Stimulated activated CD8-positive, alpha-beta memory T cell treated with anti-CD3 and anti-CD28 coated beads, Interleukin-7, amount 100 ng/mL, for 1 hour (primary cell): ENCODE measurements at regions not wholly inside any gene's neighbourhood (a gene's known extent, or its start where the extent isn't known, plus 50 kb on each side); places are given as distances from the start of the nearest gene placed in this dataset.

Source experiments
- DNase-seq, 2 donors: peaks; one replicate each; pipeline ENCODE4 v3.0.0-alpha.2; 2020; ENCODE audit warnings: low read depth in 2 of 2

- no peak for DNase-seq
Observed at GRCh38 chr11:116415095-116415494, 357.7 kb downstream of the BUD13 start.

DNA sequence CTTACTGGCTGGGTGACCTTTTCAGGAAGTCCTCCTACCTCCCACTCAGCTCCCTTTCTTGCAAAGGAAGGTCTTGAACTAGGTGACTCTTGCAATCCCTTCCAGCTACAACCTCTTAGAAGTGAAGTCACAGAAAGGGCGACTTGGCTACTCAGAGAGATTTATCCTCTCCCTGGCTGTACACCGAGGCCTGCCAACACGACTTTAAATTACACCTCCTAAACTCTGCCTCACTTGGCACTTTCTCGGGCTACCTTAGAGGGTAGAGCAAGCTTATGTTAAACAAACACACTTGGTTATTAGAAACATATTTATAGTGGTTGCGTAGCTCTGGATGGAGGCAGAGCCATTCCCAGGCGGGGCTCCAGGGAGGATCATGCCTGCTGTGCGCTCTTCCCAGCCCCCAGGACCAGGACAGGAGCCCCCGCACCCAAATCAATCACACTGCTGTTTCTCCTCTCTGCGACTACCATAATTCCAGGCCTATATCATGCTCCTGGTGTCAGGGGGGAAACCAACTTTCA, 358.4 kb downstream of the BUD13 start:
- DNase-seq: no peak

GRCh38 chr11:116413301-116414242, 359.2 kb downstream of the BUD13 start:
- DNase-seq: no peak

DNA sequence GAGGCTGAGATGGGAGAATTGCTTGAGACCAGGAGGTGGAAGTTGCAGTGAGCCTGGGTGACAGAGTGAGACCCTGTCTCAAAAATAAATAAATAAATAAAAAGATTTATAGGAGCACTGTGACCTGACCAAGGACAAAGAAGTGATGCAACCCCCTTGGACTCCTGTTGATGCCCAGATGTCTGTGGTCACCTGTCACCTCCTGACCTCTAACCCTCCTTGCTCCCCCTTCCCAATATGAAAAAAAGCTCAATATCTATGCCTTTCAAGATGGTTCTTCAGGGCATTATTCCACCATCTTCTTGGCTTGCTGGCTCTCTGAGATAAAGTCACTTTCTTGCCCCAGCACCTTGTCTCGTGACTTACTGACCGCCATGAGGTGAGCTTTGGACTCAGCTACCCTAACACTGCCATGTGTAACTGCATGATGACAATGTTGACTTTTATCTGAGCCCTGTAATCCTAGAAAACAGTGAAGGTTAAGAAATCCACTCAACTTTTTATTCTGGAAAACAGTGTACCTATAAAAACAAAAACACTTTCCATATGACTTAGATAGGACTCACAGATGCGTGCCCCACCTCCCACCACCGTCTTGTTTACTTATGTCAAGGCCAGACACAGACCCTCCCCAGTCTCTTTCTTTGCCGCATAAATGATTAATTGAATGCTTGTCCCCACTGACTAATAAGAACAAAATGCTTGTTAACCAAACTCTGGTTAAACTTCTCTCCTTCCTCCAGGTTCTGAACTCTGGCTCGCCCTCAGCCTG, 360.5 kb downstream of the BUD13 start:
- DNase-seq: no peak

GRCh38 chr11:116409238-116409637, 363.5 kb downstream of the BUD13 start:
- no peak for DNase-seq

DNA sequence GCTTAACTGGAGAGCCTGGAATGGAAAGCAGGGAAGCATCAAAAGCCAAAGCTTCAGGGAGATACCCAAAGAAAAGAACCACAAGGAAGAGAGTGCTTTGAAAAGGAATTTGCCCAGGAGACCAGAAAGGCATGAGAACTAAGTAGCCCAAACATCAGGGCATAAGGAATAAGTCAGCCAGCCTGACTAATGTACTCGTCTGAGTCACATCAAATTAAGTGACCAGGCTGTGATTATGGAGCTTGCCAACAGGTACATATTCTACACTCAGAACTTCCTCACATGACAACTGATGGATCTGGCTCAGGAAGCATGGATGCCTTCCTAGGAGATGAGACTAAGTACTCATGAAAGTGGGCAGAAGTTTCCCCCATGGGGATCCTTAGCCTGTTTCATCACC, 366.7 kb downstream of the BUD13 start:
- no peak for DNase-seq

DNA sequence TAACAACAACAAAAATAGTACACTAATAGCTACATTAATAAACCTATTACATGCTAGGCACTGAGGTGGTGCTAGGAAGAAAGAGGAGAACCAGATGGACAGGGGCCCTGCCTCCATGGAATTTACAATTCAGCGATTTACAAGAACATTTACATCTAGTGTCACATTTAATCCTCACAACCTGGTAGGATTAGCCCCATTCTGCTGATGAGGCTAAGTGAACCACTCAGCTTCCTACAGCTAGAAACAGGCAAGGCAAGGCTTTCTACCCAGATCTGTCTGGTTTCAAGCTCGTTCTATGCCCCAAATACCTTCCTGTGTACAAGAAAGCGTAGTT, 368.4 kb downstream of the BUD13 start:
- no peak for DNase-seq

- DNase-seq: no peak
Observed at GRCh38 chr11:116403794-116404461, 368.9 kb downstream of the BUD13 start.

- DNase-seq: no peak
Observed at GRCh38 chr11:116400081-116400480, 372.7 kb downstream of the BUD13 start.

DNA sequence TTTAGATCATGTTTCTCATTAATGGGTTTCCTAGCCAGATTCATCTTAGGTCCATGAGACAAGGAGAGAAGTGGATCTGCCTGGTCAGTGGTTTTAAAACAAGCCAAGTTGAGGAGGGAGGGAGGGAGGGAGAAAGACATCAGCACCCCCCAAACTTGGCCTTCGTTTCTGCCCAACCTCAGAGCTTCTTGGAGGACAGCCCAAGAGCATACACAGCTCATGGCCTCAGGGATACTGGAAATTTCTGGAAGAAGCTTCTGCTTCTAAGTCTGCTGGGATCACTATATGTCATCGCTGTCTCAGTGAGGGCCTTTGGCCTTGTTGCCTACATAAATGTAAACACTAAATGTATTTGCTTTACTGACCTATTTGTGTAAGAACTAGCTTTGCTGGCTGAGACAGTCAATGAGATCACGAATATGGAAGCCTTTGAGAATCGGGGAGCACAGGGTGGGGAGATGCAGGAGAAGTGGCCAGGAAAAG, 375.1 kb downstream of the BUD13 start:
- DNase-seq: no peak

GRCh38 chr11:116396331-116396730, 376.5 kb downstream of the BUD13 start:
- DNase-seq: no peak

DNA sequence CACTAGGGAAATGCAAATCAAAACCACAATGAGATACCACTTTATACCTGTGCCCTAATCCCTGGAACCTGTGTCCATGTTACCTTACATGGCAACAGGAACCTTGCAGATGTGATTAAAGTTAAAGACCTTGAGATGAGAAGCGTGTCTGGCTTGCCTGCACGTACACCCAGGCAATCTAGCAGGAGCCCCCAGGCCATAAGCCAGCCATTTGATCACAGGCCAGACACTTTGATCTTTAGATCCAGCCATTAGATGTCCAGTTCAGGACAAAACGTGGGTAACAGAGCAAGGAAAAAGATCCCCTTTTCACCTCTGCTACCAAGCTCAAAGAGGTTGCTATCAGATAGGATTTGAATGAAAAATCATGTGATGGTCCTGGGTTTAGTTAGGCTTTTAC, 378.8 kb downstream of the BUD13 start:
- no peak for DNase-seq

DNA sequence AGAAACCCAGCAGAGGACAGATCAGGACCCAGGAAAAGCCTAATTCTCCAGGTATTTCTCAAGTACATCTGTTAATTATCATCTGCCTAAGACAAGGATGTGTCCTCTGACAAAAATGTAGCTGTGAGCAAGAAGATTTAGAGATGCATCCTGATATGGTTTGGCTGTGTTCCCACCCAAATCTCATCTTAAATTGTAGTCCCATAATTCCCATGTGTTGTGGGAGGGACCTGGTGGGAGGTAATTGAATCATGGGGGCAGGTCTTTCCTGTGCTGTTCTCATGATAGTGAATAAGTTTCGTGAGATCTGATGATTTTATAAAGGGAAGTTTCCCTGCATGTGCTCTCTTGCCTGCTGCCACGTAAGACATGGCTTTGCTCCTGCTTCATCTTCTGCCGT, 381.8 kb downstream of the BUD13 start:
- no peak for DNase-seq

DNA sequence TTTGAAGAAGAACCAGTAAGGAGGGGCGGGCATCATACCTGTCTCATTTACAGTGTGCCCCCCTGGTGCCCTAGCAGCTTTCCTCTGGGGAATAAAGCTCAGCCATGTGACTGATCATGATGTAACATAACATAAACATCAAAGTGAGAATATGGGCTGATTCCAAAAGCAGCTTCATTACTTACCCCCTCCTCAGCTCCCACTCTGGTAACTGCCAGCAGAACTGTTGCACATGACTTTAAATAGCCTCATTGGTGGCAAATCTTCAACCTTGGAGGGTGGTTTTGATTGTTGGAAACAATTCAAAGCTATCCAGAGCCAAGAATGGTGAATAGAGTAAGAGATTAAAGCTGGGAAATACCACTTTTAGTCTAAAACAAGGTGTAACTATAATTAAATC, 384.6 kb downstream of the BUD13 start:
- DNase-seq: no peak

DNA sequence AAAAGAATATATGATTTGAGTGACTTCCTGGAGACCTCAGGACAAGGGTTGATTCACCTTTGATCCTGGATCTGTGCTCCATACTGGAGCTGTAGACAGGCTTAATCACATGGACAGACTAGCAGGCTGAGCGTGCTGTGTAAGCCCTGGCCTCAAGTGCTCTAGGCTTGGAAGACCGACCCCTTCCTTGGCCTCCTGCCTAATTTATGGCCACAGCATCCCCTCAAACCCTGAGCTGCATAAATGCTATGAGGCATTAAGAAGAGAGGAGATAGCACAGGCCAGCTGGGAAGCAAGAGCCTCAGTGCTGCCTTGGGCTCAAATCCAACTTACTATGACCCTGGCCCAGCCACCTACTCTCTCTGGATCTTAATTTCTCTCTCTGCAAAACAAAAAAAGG, 385.1 kb downstream of the BUD13 start:
- no peak for DNase-seq

DNA sequence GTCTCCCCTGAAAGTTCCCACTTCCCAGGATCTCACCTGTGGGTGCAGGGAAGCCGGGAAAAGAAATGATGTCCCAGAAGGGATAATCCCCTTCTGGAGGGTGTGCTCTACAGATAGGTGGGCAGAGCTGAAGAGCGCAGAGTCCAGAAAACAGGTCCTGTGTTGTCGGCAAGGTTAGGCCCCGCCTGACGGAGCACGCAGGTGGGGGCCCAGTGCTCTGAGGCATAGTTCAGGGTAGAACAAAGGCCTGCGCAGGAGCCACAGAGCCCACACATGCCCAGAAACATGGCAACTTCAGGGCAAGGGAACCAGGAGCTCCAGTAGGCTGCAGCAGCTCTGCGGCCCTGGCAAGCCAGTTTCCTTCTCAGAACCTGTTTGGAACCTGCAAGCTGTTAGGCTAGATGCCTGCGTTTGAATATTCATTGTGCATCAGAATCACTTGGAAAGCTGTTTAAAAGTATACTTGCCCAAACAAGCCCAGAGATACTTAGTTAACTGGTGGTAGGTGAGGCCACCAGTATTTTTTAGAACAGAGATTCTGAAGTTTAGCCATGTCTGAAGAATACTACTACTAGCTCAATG, 386.6 kb downstream of the BUD13 start:
- DNase-seq: no peak

DNA sequence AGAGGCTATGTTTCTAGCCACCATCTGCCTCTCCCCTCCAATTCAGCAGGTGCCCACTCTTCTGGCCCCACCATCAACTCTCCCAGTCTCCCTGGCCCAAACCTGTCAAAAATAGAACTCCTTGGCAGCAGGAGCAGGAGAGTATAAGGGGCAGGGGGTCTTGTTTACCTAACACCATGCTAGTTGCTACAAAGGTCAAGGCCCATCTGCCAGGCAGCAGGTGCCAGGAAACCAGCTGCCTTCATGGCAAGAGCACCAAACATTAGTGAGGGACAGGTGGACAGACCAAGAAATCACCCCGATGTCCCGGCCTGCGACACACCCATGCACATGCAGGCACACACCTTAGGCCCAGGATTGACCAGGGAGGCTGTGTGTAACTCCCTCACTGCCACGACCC, 387.9 kb downstream of the BUD13 start:
- DNase-seq: no peak

DNA sequence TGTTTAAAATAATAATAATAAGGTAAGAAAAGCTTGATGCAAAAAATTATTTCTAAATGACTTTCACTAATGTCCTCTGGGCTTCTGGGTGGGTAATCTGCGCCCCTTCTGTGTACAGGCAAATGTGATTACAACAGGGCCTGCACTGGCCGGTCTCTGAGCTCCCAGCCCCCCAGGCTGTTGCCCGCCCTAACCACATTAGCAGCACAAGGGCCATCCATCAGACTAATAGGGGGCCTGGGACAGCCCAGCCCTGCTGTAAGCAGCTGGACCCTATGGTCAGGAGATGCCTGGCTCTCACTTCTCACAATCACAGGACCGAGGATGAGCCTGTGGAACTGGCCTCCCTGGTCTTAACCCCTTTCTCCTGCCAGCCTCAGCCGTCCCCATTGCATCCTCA, 388.4 kb downstream of the BUD13 start:
- no peak for DNase-seq

DNA sequence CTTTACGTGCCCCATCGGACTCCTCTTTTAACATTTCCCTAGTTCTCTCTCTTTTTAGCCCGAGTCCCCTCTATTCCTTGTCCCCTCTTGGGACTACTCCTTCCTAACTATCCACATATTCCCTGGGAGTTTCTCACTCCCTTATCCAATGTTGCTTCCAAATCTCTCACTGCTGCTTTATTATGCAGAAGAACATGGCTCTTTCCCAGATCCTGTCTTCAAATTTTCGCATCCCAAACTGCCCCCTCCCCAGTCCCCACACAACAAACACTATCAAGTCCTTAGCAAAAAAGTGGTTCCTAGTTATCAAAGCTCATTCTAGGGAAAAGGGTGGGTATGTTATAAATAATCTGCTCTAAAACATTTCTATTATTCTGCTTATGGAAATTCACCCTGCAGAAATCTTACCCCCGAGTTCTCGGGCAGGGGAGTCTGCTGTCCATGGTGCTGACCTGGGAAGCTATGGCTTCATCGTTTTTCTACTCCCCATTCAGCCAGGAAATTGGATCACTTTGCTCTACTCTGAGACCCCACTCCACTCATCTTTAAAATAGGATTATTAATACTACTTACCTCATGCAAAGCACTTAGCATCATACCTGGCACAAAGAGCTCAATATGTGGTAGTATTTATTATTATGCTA, 393.5 kb downstream of the BUD13 start:
- DNase-seq: no peak

- DNase-seq: no peak
Observed at GRCh38 chr11:116376547-116376946, 396.2 kb downstream of the BUD13 start.

DNA sequence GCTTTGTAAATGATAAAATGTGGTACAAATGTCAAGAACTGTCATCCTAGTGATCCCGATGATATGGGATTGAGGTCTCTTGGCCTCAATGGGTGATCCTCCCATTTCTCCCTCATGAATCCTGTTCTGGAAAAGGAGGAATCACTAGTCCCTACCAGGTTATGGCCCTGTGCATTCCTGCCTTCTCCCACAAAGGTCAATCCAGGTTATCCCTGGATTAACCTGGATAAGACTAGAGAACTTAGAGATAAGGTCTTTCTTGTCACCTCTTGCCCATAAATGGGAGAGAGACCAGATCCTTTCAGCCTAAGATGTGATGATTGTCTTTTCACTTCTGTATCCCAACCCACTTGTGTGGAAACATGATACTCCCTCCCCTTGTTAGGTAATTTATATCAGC, 396.7 kb downstream of the BUD13 start:
- DNase-seq: no peak
